Stimulated activated memory B cell treated with anti-CD40 and anti-IgM and Interleukin-4, amounts not matched to agents 10 μg/mL and 1 μg/mL and 100 μg/mL, for 72 hours (primary cell): ENCODE measurements at regions not wholly inside any gene's neighbourhood (a gene's known extent, or its start where the extent isn't known, plus 50 kb on each side); places are given as distances from the start of the nearest gene placed in this dataset.
"Not testable (repeated sequence)": the region's sequence is repeated elsewhere in the genome, so short reads cannot be mapped to it uniquely, and the experiment has no call there.

Experiments
- ATAC-seq: fragments of 150-1000 bp; cut with Tn5 transposase; 2 replicates; pipeline ENCODE4 v1.10.0; 2021
- H3K27ac Mint-ChIP-seq: one replicate; pipeline ENCODE4 v1.8.0; 2022; ENCODE audit warnings: mild to moderate bottlenecking, mixed read lengths
- H3K27me3 Mint-ChIP-seq: one replicate; pipeline ENCODE4 v1.8.0; 2022; ENCODE audit warnings: mixed read lengths
- H3K36me3 Mint-ChIP-seq: one replicate; pipeline ENCODE4 v1.8.0; 2022; ENCODE audit warnings: mixed read lengths
- H3K4me1 Mint-ChIP-seq: one replicate; pipeline ENCODE4 v1.8.0; 2022; ENCODE audit warnings: mixed read lengths
- H3K4me3 Mint-ChIP-seq: one replicate; pipeline ENCODE4 v1.8.0; 2022; ENCODE audit warnings: mild to moderate bottlenecking, moderate library complexity, mixed read lengths
- H3K9me3 Mint-ChIP-seq: one replicate; pipeline ENCODE4 v1.8.0; 2022; ENCODE audit warnings: mixed read lengths

DNA sequence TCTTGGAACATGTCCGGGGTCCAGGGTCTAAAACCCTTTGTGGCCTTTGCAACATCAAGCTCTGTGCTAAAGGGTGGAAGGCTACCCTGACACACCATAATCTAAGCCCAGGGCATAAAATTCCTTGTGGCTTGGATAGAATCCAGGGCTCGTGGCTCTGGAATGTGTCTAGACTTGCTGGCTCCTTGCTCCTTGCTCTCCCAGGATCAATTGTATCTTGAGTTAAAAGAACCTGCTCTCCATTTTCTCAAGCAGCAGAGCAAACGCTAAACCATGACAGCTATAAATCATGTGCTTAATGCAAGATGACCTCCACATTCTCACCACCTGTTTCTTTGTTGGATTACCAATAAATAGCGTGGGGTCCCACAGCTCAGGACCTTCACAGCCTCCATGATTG, 1140.9 kb upstream of the TMPRSS15 start:
- not testable (repeated sequence) for H3K4me1 Mint-ChIP-seq, H3K4me3 Mint-ChIP-seq, H3K27ac Mint-ChIP-seq, H3K36me3 Mint-ChIP-seq, H3K27me3 Mint-ChIP-seq, ATAC-seq
- H3K9me3 Mint-ChIP-seq = peaks cover 16% of the 10 kb centered on the region

DNA sequence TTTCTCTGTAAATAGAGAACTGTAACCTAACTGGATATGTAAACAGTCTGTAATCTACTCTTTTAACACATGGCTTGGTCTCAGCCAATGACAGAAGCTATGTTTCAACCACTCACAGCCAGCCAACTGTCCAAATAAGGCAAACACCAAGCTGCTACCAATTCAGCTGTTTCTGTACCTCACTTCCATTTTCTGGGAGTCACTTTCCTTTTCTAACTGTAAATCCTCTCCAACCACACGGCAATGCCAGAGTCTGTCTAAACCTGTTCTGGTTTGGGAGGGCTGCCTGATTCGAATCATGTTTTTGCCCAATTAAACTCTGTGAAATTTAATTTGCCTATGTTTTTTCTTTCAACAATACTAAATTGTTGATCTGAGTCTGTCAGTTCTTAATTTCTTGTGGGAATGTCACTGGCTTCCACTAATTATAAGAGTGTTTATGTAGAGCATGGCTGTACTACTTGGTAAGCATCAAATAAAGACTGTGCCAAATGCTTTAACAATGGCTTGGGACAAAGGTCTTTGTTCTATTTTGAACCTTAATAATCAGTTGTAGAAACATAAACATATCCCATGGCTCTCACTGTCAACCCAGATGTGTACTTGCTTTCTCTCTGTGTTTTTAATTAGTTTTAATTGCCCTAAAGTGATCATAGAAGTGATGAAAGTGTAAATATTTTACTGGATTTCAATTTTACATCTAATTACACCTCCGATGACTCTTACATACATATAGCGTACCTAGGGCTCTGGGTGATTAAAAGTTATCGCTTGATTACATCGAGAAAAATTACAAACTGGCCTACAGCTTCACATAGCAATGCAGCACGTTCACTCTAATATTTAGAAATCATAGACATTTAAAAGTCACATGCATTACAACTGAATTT, 1144.6 kb upstream of the TMPRSS15 start:
- H3K27ac Mint-ChIP-seq = no peak overlapping the region
- H3K27me3 Mint-ChIP-seq = no peaks in the 10 kb centered on the region
- H3K9me3 Mint-ChIP-seq = peaks cover 14% of the 10 kb centered on the region
- H3K4me1 Mint-ChIP-seq = no peaks in the 10 kb centered on the region
- H3K4me3 Mint-ChIP-seq = no peak overlapping the region
- ATAC-seq = no peak
- H3K36me3 Mint-ChIP-seq = no peaks in the 10 kb centered on the region

DNA sequence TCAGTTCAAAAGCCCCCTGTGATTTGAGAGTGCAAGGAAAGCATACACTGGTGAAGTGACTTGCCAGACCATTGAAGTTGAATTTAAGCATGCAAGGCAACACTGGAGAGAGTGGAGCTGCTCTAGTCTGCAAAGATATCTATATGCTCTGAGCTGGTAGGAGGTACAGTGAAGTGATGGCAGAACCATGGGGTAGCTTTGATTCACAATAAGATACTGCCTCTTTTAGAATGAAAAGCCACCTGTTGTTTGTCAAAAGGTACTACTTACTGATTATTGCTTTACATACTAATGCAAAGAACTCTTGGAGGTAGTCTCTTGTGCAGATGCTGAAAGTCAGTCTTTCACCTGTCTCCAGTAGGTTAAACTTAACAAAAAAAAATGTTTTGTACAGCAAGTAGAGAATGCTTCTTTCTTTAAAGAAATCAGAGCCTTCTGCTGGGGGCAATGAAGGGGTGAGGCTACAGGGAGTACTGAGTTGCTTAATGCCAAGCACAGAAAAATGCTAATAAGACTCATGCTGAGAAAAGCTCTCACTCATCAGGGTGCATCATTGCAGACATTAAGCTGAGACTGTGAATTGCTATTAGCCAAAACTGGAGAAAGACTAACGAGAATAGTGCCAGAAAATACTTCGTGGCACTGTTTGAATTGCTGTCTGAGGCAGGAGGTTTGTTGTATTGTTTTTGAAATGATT, 1150.5 kb upstream of the TMPRSS15 start:
- peaks cover 4% of the 10 kb centered on the region for H3K9me3 Mint-ChIP-seq
- no peak for ATAC-seq

DNA sequence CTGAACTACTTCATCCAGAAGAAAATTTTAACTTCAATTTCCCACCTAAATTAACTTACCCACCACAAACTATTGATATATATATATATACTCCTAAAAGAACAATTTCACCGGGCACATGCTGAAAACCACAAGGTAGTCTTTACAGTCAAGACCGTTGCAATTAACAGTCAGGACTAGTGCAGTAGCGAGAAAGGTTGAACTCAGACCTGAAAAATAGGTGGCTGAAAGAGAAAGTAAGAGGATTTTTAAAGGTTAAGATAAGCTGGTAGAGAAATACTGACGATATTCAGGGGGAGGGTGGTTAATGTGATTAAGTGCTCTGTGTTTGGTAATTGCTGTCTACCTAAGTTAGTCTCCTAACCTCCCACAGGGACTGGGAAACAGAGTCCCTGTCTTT, 1153.5 kb upstream of the TMPRSS15 start:
- Mint-ChIP-seq H3K4me3 (no peak overlapping the region), H3K27ac (no peak overlapping the region), H3K9me3 (peaks cover under 1% of the 10 kb centered on the region), H3K4me1 (no peaks in the 10 kb centered on the region), H3K27me3 (no peaks in the 10 kb centered on the region), H3K36me3 (no peaks in the 10 kb centered on the region)
- ATAC-seq = no peak

More for the DNA sequence above, 1150.5 kb upstream of the TMPRSS15 start:
- Mint-ChIP-seq H3K4me3 (no peak overlapping the region), H3K27me3 (no peaks in the 10 kb centered on the region), H3K36me3 (no peaks in the 10 kb centered on the region), H3K27ac (no peak overlapping the region), H3K4me1 (no peaks in the 10 kb centered on the region)

DNA sequence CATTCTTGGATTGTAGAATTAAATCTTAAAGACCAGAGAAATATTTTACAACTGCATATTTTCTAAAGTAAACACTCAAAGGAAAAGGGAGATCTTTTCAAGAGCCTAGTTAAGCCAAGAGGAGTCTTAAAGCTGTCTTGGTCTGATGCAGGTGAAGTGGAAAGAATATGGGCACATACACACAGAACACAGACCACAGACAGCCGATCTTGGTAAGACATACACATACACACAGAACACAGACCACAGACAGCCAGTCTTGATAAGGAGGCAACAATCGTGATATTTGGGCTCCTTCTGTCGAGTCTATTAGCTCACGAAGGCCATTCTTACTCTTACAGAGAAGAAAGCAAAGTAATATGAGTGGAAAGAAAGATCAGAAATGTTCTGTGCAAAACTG, 1153.9 kb upstream of the TMPRSS15 start:
- Mint-ChIP-seq H3K36me3 (no peaks in the 10 kb centered on the region), H3K27ac (no peak overlapping the region), H3K27me3 (no peaks in the 10 kb centered on the region), H3K4me1 (no peaks in the 10 kb centered on the region), H3K4me3 (no peak overlapping the region), H3K9me3 (no peaks in the 10 kb centered on the region)
- no peak for ATAC-seq

DNA sequence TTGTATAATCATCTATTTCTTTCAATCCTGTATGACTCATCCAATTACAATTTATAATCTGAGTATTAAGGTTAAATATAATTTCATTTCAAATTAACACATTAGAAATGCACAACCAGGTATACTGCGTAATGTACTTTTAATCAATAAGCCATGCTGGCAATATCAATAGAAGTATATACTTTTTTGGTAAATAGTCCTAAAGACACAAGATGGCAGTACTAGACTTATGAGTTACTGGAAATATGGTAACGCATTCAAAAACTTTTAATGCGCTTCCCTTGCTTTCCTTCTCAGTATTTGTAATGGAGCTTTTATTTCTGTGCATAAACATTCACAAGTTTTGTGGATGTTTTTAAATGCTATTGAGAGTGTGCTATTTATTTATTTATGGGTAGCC, 1162.0 kb upstream of the TMPRSS15 start:
- Mint-ChIP-seq H3K4me1 (no peaks in the 10 kb centered on the region), H3K4me3 (no peak overlapping the region), H3K27me3 (no peaks in the 10 kb centered on the region), H3K36me3 (no peaks in the 10 kb centered on the region), H3K27ac (no peak overlapping the region), H3K9me3 (peaks cover 3% of the 10 kb centered on the region)
- ATAC-seq = no peak

DNA sequence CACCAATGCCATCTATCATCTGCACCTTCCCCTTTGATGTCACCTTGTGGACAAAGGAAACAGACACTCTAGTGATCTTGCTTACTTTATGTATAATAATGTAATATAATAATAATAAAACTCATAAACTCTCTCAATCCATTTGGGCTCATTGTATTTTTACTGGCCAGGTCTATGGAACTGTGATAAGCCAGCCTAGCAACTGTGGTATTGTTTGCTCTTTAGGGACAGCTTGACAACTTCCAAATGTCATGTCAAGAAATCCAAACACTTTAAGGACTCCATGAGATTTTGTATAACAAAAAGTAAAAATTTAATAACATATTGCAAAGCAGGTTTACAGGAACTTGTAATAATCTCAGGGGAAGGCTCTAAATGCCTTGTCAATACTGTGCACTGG, 1163.4 kb upstream of the TMPRSS15 start:
- H3K36me3 Mint-ChIP-seq = no peaks in the 10 kb centered on the region
- ATAC-seq = no peak
- no peak overlapping the region for H3K4me3 Mint-ChIP-seq
- peaks cover 3% of the 10 kb centered on the region for H3K9me3 Mint-ChIP-seq
- H3K4me1 Mint-ChIP-seq = no peaks in the 10 kb centered on the region
- no peaks in the 10 kb centered on the region for H3K27me3 Mint-ChIP-seq
- no peak overlapping the region for H3K27ac Mint-ChIP-seq

DNA sequence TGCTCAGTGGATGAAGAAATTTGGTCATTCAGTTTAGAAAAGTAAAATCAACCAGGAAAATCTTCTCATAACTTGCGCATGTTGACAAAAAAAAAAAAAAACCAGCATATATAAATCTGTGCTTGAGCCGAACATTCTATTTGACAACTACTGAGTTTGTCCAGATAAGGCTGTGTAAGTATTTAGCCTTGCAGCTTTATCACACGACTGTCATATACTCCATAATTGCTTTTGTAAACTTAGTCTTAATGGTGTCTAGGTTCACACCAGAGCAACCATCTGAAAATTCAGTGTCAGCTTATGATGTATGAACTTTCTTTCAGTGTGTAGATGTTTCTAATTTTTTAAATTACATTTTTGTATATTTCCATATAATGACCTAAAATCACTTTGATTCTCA, 1173.8 kb upstream of the TMPRSS15 start:
- Mint-ChIP-seq H3K9me3 (peaks cover under 1% of the 10 kb centered on the region), H3K27me3 (no peaks in the 10 kb centered on the region), H3K4me1 (no peaks in the 10 kb centered on the region), H3K27ac (no peak overlapping the region), H3K36me3 (no peaks in the 10 kb centered on the region), H3K4me3 (no peak overlapping the region)
- ATAC-seq = no peak

DNA sequence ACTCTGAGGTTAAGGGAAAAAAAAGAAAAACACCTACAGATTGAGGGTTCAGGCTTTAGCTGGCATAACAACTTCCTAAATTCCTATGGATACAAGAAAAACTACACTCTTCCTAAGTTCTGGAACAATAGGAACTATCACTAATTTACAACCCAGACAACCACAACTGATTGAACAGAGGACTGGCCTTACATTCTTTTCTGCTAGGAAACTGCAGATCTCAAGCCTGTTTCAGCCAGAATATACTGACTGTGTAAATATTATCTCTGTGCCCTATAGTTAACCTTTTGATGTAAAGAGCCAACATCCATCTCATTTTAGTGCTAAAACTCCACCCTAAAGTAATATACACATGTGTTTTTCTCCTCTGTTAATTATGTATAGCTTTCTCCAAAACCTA, 1186.5 kb upstream of the TMPRSS15 start:
- no peak overlapping the region for H3K4me3 Mint-ChIP-seq
- no peaks in the 10 kb centered on the region for H3K27me3 Mint-ChIP-seq
- no peak overlapping the region for H3K27ac Mint-ChIP-seq
- no peak for ATAC-seq
- H3K9me3 Mint-ChIP-seq = peaks cover 1% of the 10 kb centered on the region
- no peaks in the 10 kb centered on the region for H3K4me1 Mint-ChIP-seq
- H3K36me3 Mint-ChIP-seq = no peaks in the 10 kb centered on the region

DNA sequence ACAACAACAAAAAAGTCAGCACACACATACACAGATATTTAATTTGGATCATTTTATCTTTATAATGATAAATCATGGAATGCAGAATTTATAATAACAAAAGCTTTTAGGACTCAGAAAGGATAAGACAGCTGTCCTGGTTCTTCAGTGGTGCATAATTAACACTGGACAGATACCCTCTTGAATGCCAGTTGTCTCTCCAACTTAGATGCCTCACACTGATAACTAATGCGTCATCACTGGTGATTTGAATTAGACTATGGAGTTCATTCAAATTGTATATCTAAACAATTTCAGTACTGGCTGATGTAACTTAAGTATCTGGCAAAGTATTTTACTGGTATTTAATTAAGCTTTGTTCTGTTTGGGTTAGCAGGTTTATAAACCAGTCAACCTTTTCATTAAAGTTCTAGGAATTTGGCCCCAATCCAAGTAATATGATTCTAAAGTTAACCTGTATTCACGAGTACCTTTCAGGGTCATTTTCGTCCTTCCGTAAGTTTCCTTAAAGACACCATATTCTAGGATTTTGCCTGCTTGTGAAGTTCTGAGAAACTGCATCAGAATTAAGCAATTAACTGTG, 1199.5 kb upstream of the TMPRSS15 start:
- H3K36me3 Mint-ChIP-seq = no peaks in the 10 kb centered on the region
- no peaks in the 10 kb centered on the region for H3K9me3 Mint-ChIP-seq
- no peak overlapping the region for H3K27ac Mint-ChIP-seq
- no peaks in the 10 kb centered on the region for H3K27me3 Mint-ChIP-seq
- no peaks in the 10 kb centered on the region for H3K4me1 Mint-ChIP-seq
- H3K4me3 Mint-ChIP-seq = no peak overlapping the region
- no peak for ATAC-seq

DNA sequence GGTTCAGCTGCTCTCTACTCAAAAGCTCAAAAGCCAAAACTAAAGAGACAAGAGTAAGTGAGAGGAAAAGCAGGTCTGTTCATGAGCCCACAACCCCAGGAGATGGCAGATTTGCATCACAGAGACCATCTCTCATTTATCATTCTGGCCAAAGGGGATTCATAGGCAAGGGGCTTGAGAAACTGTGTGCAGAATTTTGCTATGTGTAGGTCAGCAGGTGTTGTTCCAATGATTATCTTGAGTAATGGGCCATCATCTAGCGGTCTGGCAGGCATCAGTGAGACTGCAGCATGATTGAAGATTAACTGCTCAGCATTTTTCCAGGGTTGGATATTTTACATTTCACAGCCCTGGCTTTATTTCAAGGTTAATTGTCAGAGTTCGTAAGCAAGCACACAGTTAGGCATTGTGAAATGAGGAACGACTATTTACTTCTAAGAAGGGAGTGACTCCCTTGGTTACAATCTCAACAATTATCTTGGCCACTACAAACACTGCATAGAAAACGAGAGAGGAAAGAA, 1204.6 kb upstream of the TMPRSS15 start:
- H3K4me1 Mint-ChIP-seq = no peaks in the 10 kb centered on the region
- ATAC-seq = no peak
- H3K4me3 Mint-ChIP-seq = no peak overlapping the region
- H3K9me3 Mint-ChIP-seq = peaks cover 3% of the 10 kb centered on the region
- no peaks in the 10 kb centered on the region for H3K36me3 Mint-ChIP-seq
- no peaks in the 10 kb centered on the region for H3K27me3 Mint-ChIP-seq
- H3K27ac Mint-ChIP-seq = no peak overlapping the region

DNA sequence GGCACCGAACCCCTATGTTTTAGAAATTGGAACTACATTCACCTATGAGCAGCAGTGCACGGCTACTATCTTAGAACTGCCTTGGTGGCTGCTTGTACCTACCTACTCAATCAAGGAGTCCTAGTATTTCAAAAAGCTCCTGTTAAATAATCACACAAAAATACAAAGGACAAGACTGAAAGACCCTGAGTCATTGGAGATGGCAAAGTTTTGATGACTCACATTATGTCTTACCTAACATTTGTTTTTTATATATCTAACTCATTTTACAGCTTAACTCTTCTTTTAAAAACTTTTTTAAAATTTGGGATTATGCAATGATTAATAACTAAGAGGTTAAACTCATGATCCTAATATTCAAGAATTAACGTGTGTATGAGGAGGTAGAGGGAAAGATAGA, 1206.0 kb upstream of the TMPRSS15 start:
- ATAC-seq = no peak
- Mint-ChIP-seq H3K27me3 (no peaks in the 10 kb centered on the region), H3K27ac (no peak overlapping the region), H3K36me3 (no peaks in the 10 kb centered on the region), H3K9me3 (peaks cover 3% of the 10 kb centered on the region), H3K4me3 (no peak overlapping the region), H3K4me1 (no peaks in the 10 kb centered on the region)

DNA sequence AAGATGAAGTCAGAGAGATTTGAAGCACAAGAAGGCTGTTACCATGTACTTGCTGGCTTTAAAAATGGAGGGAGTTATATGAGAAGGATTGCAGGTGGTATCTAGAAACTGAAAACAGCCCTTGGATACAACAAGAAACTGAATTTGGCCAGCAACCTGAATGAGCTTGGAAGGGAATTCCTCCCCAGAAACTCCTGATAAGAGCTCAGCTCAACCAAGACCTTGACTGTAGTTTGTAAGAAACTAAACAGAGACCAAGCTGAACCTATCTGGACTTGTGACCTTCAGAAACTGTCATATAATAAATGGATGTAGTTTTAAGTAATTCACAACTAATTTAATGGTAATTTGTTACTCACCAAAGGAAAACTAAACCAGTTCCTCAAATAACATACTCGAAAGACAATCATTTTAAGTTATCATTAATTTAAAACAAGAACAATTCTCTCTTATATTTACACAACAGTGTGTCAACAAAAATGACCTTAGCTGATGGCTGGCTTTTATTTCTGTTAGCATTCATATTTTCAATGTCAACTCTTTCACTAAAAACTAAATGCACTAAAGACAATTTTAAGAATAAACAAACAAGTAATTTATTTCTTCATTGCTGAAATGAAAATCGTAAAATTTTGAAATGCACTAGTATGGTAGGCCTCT, 1218.4 kb upstream of the TMPRSS15 start:
- Mint-ChIP-seq H3K9me3 (no peaks in the 10 kb centered on the region), H3K27me3 (no peaks in the 10 kb centered on the region), H3K36me3 (no peaks in the 10 kb centered on the region), H3K4me1 (no peaks in the 10 kb centered on the region), H3K27ac (no peak overlapping the region), H3K4me3 (no peak overlapping the region)
- ATAC-seq = no peak

DNA sequence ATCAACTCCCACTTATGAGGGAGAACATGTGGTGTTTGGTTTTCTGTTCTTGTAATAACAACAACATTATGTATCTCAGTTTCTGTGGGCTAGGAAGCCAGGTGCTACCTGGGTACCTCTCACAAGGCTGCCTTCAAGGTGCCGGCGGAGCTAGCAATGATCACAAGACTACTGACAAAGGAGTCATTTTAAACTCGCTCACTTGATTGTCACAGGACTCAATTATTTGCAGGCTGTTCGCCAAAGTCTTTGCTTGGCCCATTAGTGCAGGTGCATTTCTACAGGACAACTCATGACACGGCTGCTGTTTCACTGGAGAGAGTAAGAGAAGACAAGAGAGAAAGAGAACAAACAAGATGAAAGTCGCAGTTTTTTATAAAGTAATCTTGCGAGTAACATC, 1237.4 kb upstream of the TMPRSS15 start:
- ATAC-seq = no peak
- Mint-ChIP-seq H3K27ac (no peak overlapping the region), H3K36me3 (no peaks in the 10 kb centered on the region), H3K9me3 (no peaks in the 10 kb centered on the region), H3K4me1 (no peaks in the 10 kb centered on the region), H3K27me3 (no peaks in the 10 kb centered on the region), H3K4me3 (no peak overlapping the region)

DNA sequence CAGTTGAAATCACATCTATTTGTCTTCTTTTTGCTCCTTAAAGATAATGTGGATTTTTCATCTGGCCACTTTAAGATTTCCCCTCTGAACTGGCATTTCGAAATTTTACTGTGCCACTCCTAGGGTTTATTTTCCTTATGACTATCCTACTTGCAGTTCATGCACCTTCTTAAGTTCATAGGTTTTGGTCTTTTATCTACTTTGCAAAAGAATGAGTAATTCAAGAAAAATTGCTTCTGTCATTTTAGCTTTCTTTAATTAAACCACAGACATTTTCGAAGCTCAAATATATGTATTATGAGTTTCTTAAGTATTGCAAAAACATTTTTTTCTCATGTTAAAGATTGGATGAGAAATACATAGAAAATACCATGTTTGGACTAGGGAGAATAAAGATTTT, 1244.8 kb upstream of the TMPRSS15 start:
- no peaks in the 10 kb centered on the region for H3K9me3 Mint-ChIP-seq
- no peak overlapping the region for H3K27ac Mint-ChIP-seq
- no peaks in the 10 kb centered on the region for H3K27me3 Mint-ChIP-seq
- H3K36me3 Mint-ChIP-seq = no peaks in the 10 kb centered on the region
- no peak overlapping the region for H3K4me3 Mint-ChIP-seq
- no peaks in the 10 kb centered on the region for H3K4me1 Mint-ChIP-seq
- no peak for ATAC-seq
